NT2/D1 (cell line): ENCODE measurements at regions not wholly inside any gene's neighbourhood (a gene's known extent, or its start where the extent isn't known, plus 50 kb on each side); places are given as distances from the start of the nearest gene placed in this dataset.

Source experiments
- YY1 ChIP-seq: IDR thresholded peaks from 2 replicates; pipeline ENCODE4 v1.6.1; 2011; ENCODE audit not compliant: insufficient read length, insufficient read depth
- ZNF274 ChIP-seq: IDR thresholded peaks from 2 replicates; pipeline ENCODE4 v1.6.1; 2011; ENCODE audit warnings: mild to moderate bottlenecking, low read depth, low read length

DNA sequence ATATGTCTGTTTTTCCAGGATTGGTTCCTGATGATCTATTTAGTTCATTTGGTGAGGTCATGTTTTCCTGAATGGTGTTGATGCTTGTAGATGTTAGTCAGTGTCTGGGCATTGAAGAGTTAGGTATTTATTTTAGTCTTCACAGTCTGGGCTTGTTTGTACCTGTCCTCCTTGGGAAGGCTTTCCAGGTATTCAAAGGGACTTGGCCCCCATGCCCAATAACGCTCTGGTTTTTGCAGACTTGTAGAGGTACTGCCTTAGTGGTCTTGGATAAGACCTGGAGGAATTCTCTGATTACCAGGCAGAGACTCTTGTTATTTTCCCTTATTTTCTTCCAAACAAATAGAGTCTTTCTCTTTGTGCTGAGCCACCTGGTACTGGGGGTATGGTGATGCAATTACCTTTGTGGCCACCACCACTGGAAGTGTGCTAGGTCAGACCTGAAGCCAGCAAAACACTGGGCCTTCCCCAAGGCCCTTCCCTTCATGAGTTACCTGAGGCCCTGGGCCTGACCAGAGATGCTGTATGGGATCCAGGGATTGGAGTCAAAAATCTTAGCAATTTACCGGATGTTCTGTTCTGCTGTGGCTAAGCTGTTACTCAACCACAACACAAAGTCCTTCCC lies 63.3 kb upstream of the RXFP1 start:
- TF ChIP-seq YY1 (no peak), ZNF274 (no peak)
